ENCODE measurements at regions not wholly inside any gene's neighbourhood (a gene's known extent, or its start where the extent isn't known, plus 50 kb on each side); places are given as distances from the start of the nearest gene placed in this dataset.

GRCh38 chr3:34183114-34183513 lies 384.7 kb downstream of the PDCD6IP start:
- DNase-seq (ENCODE audit: low read depth in 3 of 3): no peak

GRCh38 chr3:34183611-34184340 lies 385.3 kb downstream of the PDCD6IP start:
- no peak for DNase-seq (ENCODE audit: low read depth in 3 of 3)

- DNase-seq (ENCODE audit: low read depth in 3 of 3): no peak
Observed at GRCh38 chr3:34185301-34185700, 386.9 kb downstream of the PDCD6IP start.

- no peak for DNase-seq (ENCODE audit: low read depth in 3 of 3)
Observed at GRCh38 chr3:34189133-34189532, 390.7 kb downstream of the PDCD6IP start.

GRCh38 chr3:34196914-34197313 lies 398.5 kb downstream of the PDCD6IP start:
- DNase-seq (ENCODE audit: low read depth in 3 of 3): no peak

GRCh38 chr3:34198309-34198708 lies 399.9 kb downstream of the PDCD6IP start:
- DNase-seq (ENCODE audit: low read depth in 3 of 3): no peak

- DNase-seq (ENCODE audit: low read depth in 3 of 3): no peak
Observed at GRCh38 chr3:34200576-34200975, 402.1 kb downstream of the PDCD6IP start.

- no peak for DNase-seq (ENCODE audit: low read depth in 3 of 3)
Observed at GRCh38 chr3:34202975-34203374, 404.5 kb downstream of the PDCD6IP start.

GRCh38 chr3:34203386-34203785 lies 405.0 kb downstream of the PDCD6IP start:
- DNase-seq (ENCODE audit: low read depth in 3 of 3): no peak

- DNase-seq (ENCODE audit: low read depth in 3 of 3): no peak
Observed at GRCh38 chr3:34207002-34207401, 408.6 kb downstream of the PDCD6IP start.

- DNase-seq (ENCODE audit: low read depth in 3 of 3): no peak
Observed at GRCh38 chr3:34207806-34208205, 409.4 kb downstream of the PDCD6IP start.

GRCh38 chr3:34212175-34212574 lies 413.7 kb downstream of the PDCD6IP start:
- no peak for DNase-seq (ENCODE audit: low read depth in 3 of 3)

- no peak for DNase-seq (ENCODE audit: low read depth in 3 of 3)
Observed at GRCh38 chr3:34212656-34213055, 414.2 kb downstream of the PDCD6IP start.

- DNase-seq (ENCODE audit: low read depth in 3 of 3): no peak
Observed at GRCh38 chr3:34213478-34213877, 415.0 kb downstream of the PDCD6IP start.

GRCh38 chr3:34216711-34217335 lies 418.4 kb downstream of the PDCD6IP start:
- no peak for DNase-seq (ENCODE audit: low read depth in 3 of 3)

- DNase-seq (ENCODE audit: low read depth in 3 of 3): no peak
Observed at GRCh38 chr3:34218706-34219385, 420.4 kb downstream of the PDCD6IP start.

GRCh38 chr3:34219556-34219955 lies 421.1 kb downstream of the PDCD6IP start:
- no peak for DNase-seq (ENCODE audit: low read depth in 3 of 3)

GRCh38 chr3:34225821-34226366 lies 427.5 kb downstream of the PDCD6IP start:
- DNase-seq (ENCODE audit: low read depth in 3 of 3): no peak

GRCh38 chr3:34229876-34230275 lies 431.4 kb downstream of the PDCD6IP start:
- no peak for DNase-seq (ENCODE audit: low read depth in 3 of 3)

GRCh38 chr3:34235096-34235495 lies 436.7 kb downstream of the PDCD6IP start:
- DNase-seq (ENCODE audit: low read depth in 3 of 3): no peak

GRCh38 chr3:34237946-34238345 lies 439.5 kb downstream of the PDCD6IP start:
- no peak for DNase-seq (ENCODE audit: low read depth in 3 of 3)

GRCh38 chr3:34238407-34238806 lies 440.0 kb downstream of the PDCD6IP start:
- DNase-seq (ENCODE audit: low read depth in 3 of 3): no peak

- DNase-seq (ENCODE audit: low read depth in 3 of 3): no peak
Observed at GRCh38 chr3:34239287-34239686, 440.9 kb downstream of the PDCD6IP start.
